ENCODE measurements at regions not wholly inside any gene's neighbourhood (a gene's known extent, or its start where the extent isn't known, plus 50 kb on each side); places are given as distances from the start of the nearest gene placed in this dataset.

- no peaks in the 10 kb centered on the region for H3K36me3 Mint-ChIP-seq
- H3K27ac Mint-ChIP-seq, result no peak overlapping the region
- H3K9me3 Mint-ChIP-seq, result no peaks in the 10 kb centered on the region
- no peak overlapping the region for H3K4me3 Mint-ChIP-seq
- ChIA-PET POLR2A (no interaction called here), CTCF (no interaction called here)
- H3K4me1 Mint-ChIP-seq, result no peaks in the 10 kb centered on the region
- no peaks in the 10 kb centered on the region for H3K27me3 Mint-ChIP-seq (ENCODE audit: low read depth)
- TF ChIP-seq ESRRA (CRISPR knock-in tag; IDR thresholded peaks at IDR 0.05; ENCODE audit: borderline replicate concordance), result no peak
- no peak for TF ChIP-seq RELA (CRISPR knock-in tag; IDR thresholded peaks at IDR 0.05; ENCODE audit: borderline replicate concordance)
- TF ChIP-seq ATF3 (CRISPR knock-in tag; conservative IDR thresholded peaks at IDR 0.05), result no peak
- TF ChIP-seq ZNF219 (CRISPR knock-in tag; IDR thresholded peaks at IDR 0.05; ENCODE audit: borderline replicate concordance), result no peak
- no peak for TF ChIP-seq HMGXB4 (CRISPR knock-in tag; IDR thresholded peaks at IDR 0.05)
- TF ChIP-seq IRF2 (CRISPR knock-in tag; IDR thresholded peaks at IDR 0.05; ENCODE audit: borderline replicate concordance, low read depth), result no peak
- no peak for TF ChIP-seq E2F5 (CRISPR knock-in tag; IDR thresholded peaks at IDR 0.05)
- TF ChIP-seq ZNF423 (CRISPR knock-in tag; IDR thresholded peaks at IDR 0.05), result no peak
- TF ChIP-seq OVOL2 (CRISPR knock-in tag; IDR thresholded peaks at IDR 0.05; ENCODE audit: borderline replicate concordance), result no peak
- TF ChIP-seq JAZF1 (CRISPR knock-in tag; IDR thresholded peaks at IDR 0.05), result no peak
- TF ChIP-seq NR2C2 (CRISPR knock-in tag; IDR thresholded peaks at IDR 0.05), result no peak
- TF ChIP-seq TEAD4 (CRISPR knock-in tag; IDR thresholded peaks at IDR 0.05), result no peak
- no peak for TF ChIP-seq FOXP4 (CRISPR knock-in tag; IDR thresholded peaks at IDR 0.05)
- ATAC-seq (no peak), DNase-seq (ENCODE audit: low spot score) (no peak)
These were observed 87.4 kb upstream of the PHYHIPL start for GRCh38 chr10:59088912-59089573.

GRCh38 chr10:59090817-59091622 lies 85.4 kb upstream of the PHYHIPL start:
- no peaks in the 10 kb centered on the region for H3K36me3 Mint-ChIP-seq
- H3K27ac Mint-ChIP-seq, result no peak overlapping the region
- ATAC-seq, result no peak
- no peaks in the 10 kb centered on the region for H3K9me3 Mint-ChIP-seq
- DNase-seq (ENCODE audit: low spot score), result no peak
- H3K4me1 Mint-ChIP-seq, result no peaks in the 10 kb centered on the region
- H3K27me3 Mint-ChIP-seq (ENCODE audit: low read depth), result no peaks in the 10 kb centered on the region
- no peak for TF ChIP-seq NR2C2 (CRISPR knock-in tag; IDR thresholded peaks at IDR 0.05)
- TF ChIP-seq FOXP1 (CRISPR knock-in tag; IDR thresholded peaks at IDR 0.05; ENCODE audit: borderline replicate concordance), result no peak
- TF ChIP-seq ZNF423 (CRISPR knock-in tag; IDR thresholded peaks at IDR 0.05), result no peak
- no peak for TF ChIP-seq ZSCAN18 (CRISPR knock-in tag; IDR thresholded peaks at IDR 0.05)
- TF ChIP-seq ELF4 (CRISPR knock-in tag; IDR thresholded peaks at IDR 0.05; ENCODE audit: low read depth), result no peak
- TF ChIP-seq ZNF219 (CRISPR knock-in tag; IDR thresholded peaks at IDR 0.05; ENCODE audit: borderline replicate concordance), result no peak
- TF ChIP-seq KAT7 (CRISPR knock-in tag; IDR thresholded peaks at IDR 0.05; ENCODE audit: borderline replicate concordance), result no peak
- no peak for TF ChIP-seq ATF1 (CRISPR knock-in tag; IDR thresholded peaks at IDR 0.05)
- TF ChIP-seq ESRRA (CRISPR knock-in tag; IDR thresholded peaks at IDR 0.05; ENCODE audit: borderline replicate concordance), result no peak
- no peak for TF ChIP-seq JAZF1 (CRISPR knock-in tag; IDR thresholded peaks at IDR 0.05)
- TF ChIP-seq IRF2 (CRISPR knock-in tag; IDR thresholded peaks at IDR 0.05; ENCODE audit: borderline replicate concordance, low read depth), result no peak
- TF ChIP-seq USF1 (CRISPR knock-in tag; IDR thresholded peaks at IDR 0.05), result no peak
- TF ChIP-seq SOX15 (CRISPR knock-in tag; IDR thresholded peaks at IDR 0.05), result no peak
- ChIA-PET CTCF (no interaction called here), POLR2A (no interaction called here)
- no peak overlapping the region for H3K4me3 Mint-ChIP-seq
